GM13976 (cell line): ENCODE measurements at regions not wholly inside any gene's neighbourhood (a gene's known extent, or its start where the extent isn't known, plus 50 kb on each side); places are given as distances from the start of the nearest gene placed in this dataset.
A peak's percentile ranks its signal among the peaks of the same experiment; 100 is the strongest.

Source experiments
- DNase-seq: peaks from one replicate; pipeline ENCODE4 v3.0.0; 2012; ENCODE audit warnings: low spot score
- CTCF ChIP-seq: IDR thresholded peaks from 2 replicates; pipeline ENCODE4 v1.5.1; 2012; ENCODE audit warnings: borderline replicate concordance, mild to moderate bottlenecking; ENCODE audit not compliant: insufficient read depth; ENCODE audit errors: extremely low read depth, missing control alignments, control extremely low read depth
- in situ Hi-C: fragments of 300-500 bp; cut with MboI; formaldehyde crosslinking; loops from one replicate; pipeline ENCODE4 v1.12.0; 2022; ENCODE audit warnings: low sequenced_read_pairs, mixed read lengths, inconsistent platforms; ENCODE audit not compliant: unreplicated experiment

GRCh38 chr9:84404095-84404686 lies 63.6 kb upstream of the SLC28A3 start:
- in situ Hi-C loops: loop anchor here (25.0 kb wide), 3 partner anchors 383 to 733 kb away; no protein-coding TSS in a partner anchor
- TF ChIP-seq CTCF: peak; percentile 84
- peak; percentile 65 for DNase-seq

- in situ Hi-C loops: loop anchor here (25.0 kb wide), 3 partner anchors 382 to 732 kb away; no protein-coding TSS in a partner anchor
- no peak for TF ChIP-seq CTCF
- no peak for DNase-seq
Measured at GRCh38 chr9:84405667-84406066, 65.1 kb upstream of the SLC28A3 start.

GRCh38 chr9:84408416-84408815 lies 67.9 kb upstream of the SLC28A3 start:
- in situ Hi-C loops: loop anchor here (25.0 kb wide), 3 partner anchors 379 to 729 kb away; no protein-coding TSS in a partner anchor
- no peak for DNase-seq
- TF ChIP-seq CTCF: no peak

GRCh38 chr9:84411683-84412267 lies 71.2 kb upstream of the SLC28A3 start:
- TF ChIP-seq CTCF: no peak
- DNase-seq: no peak
- in situ Hi-C loops: loop anchor here (25.0 kb wide), 3 partner anchors 376 to 726 kb away; no protein-coding TSS in a partner anchor

GRCh38 chr9:84412654-84413053 lies 72.1 kb upstream of the SLC28A3 start:
- in situ Hi-C loops: loop anchor here (25.0 kb wide), 3 partner anchors 375 to 725 kb away; no protein-coding TSS in a partner anchor
- no peak for TF ChIP-seq CTCF
- DNase-seq: no peak

- no peak for DNase-seq
- in situ Hi-C loops: loop anchor here (25.0 kb wide), 3 partner anchors 374 to 724 kb away; no protein-coding TSS in a partner anchor
- no peak for TF ChIP-seq CTCF
Measured at GRCh38 chr9:84413301-84413700, 72.7 kb upstream of the SLC28A3 start.
